ENCODE measurements at regions not wholly inside any gene's neighbourhood (a gene's known extent, or its start where the extent isn't known, plus 50 kb on each side); places are given as distances from the start of the nearest gene placed in this dataset.
"Not testable (repeated sequence)": the region's sequence is repeated elsewhere in the genome, so short reads cannot be mapped to it uniquely, and the experiment has no call there.

- ATAC-seq, result no peak
Measured at GRCh38 chr6:99219788-99220187, 129.7 kb downstream of the FAXC start.

GRCh38 chr6:99216959-99217358, 132.5 kb downstream of the FAXC start:
- no peak for ATAC-seq

DNA sequence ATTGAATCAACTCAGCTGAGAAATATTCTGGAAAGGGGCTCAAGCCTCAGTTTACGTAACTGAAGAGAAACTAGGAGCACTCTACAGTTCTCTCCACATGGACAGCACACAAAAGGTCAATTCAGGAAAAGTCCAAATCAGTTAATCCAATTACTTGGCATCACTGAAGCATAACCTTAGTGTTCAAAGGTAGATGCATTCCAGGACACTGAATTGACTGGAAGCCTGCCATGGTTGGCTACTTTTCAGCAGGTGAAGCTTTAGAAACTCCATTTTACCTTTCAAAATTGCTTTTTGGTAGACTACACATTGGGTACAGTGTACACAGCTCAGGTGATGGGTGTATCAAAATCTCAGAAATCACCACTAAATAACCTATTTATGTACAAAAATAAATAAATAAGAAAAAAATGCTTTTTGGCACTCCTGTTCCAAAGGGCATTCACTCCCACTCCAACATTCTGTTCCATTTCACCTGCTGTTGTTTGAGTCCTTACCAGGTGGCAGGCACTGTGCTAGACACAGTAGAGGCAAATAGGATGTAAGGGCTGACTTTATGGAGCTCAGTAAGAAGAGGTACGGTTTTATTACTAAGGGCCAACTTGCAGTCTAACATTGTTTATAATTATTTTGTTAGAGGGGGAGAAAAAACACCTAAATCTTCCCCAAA, 153.4 kb downstream of the FAXC start:
- no peak for ATAC-seq

DNA sequence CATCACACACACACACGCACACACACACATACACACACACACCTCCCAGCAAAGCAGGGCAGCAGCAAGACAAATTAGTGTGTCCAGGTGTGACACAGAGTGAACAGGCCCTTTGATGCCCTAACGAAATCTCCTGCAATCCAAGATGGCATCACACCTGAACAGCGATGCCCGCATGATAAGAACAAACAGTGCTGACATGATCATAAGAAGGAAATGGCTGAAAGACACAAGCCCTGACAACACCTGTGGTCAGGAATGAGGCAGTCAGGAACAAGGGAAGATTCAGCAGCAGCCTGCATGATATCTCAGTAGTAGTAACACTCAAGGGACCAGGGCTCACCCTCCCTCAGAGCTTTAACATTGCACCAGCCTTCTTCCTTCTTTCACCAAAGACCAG, 156.9 kb downstream of the FAXC start:
- no peak for ATAC-seq

DNA sequence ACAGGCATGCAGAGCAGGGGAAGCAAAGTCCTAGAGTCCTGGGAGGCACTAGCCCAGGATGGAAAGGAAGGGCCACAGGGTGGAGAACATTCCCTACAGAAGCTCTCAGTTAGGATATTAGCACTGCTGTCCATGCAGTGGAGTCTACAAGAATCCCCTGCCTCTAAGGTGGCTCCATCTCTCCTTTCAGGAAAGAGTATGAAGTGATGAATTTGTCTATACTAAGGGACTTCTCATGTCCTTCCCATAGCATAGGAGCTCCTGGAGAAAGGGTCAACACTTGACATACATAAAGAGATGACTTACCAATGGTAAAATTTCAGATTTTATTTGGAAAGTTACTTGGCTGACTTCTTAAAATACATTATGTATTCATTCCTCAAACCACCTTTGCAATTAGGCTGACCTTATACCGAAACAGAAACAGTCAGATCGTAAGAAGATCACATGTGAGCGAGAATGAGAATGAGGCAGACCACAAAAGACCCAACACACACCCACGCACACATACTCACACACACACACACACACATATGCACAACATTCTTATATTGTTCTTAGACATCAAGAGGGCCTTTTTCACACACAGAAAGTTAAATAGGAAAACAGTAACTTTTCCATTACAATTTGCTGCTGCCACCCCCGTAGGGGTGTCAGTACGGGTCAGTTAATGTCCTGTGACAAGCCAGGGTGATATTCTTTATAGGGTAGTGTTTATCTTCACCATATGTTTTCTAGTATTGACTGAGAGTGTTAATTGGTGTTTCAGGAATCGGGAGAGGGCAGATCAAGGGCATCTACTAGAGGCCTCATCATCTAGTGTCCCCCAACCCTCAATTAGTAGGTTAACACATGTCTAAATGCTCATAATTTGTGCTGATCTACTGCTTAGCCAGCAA, 159.4 kb downstream of the FAXC start:
- no peak for ATAC-seq

GRCh38 chr6:99187429-99187828, 162.0 kb downstream of the FAXC start:
- peak; percentile 61 for ATAC-seq

DNA sequence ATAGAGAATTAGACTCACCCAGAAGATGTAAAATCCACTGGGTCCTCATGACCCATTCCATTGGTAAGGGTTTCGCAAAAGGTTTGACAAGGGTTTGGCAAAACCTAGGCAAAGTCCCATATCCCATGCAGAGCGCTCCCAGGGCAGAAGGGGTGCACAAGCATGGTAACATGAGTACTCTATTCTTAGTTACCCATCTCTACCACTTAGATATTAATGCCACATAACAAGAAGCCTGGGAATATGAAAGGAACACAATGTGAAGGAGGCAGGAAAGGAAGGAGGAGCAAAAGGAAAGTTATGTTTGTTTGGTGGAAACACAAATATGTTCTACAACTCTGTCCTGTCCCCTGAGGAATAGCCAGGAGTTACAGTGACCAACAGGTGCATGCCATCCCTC, 163.1 kb downstream of the FAXC start:
- ATAC-seq, result no peak

- no peak for ATAC-seq
Measured at GRCh38 chr6:99185525-99185924, 163.9 kb downstream of the FAXC start.

DNA sequence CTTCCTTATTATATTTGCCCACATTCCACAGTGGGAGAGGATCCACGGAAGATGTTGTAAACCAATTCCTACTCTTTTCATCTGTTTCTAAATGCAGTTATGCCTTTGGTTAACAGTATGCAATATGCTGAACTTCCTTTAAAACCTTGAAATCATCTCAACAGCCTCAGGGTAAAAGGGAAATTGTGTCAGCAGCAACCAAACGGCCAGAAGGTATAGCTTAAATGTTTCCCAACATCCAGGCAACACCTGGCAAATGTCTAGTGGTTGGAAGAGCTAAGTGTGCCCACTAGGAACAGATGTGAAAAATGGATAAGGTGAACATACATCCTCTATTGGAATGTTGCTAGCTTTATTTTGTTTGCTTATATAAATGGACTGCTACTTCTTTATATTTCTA, 164.8 kb downstream of the FAXC start:
- no peak for ATAC-seq

- no peak for ATAC-seq
Measured at GRCh38 chr6:99183066-99183465, 166.4 kb downstream of the FAXC start.

DNA sequence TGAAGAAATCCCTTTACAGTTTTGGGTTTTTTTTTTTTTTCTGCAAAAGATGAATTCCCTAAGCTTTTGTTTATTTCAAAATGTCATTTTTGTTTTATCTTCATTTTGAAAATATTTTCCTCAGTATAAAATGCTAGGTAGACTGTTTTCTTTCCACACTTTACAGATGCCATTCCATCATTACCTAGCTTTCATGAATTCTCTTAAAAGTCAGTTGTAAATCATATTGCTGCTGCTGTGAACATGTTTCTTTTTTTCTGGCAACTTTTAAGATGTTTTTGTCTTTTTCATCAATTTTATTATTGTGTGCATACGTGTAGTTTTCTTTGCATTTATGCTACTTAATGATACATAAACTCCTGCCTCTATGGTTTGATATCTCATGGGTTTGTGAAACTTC, 168.3 kb downstream of the FAXC start:
- ATAC-seq, result no peak

DNA sequence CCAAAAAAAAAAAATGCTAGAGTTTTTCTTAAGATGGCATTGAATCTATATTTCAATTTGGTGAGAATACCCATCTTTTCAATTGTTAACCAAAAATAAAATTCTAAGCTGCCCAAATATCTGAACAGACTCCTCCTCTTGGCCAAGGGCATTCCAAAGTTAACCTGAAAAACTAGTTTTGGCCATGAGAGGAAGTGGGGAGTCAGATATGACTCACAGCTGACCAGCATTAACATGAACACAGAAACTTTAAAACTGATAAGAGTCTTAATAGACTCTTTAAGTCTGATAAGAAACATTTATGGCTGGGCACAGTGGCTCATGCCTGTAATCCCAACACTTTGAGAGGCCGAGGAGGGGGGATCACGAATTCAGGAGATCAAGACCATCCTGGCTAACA, 171.3 kb downstream of the FAXC start:
- ATAC-seq, result no peak

DNA sequence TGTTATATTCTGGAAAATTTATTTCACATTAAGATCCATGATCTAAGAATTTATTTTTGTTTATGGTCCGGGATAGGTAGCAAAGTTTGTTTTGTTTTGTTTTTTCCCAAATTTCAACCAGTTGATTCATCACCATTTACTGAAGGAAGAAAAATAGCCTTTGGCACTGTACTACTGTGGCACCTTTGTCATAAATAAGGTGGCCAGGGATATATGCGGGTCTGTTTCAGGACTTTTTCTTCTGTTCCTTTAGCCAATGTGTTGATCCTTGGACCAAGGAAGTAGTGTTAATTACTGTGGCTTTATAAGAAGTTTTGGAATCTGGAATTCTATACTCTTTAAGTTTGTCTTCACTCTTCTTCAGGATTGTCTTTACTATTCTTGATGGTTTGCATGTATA, 171.7 kb downstream of the FAXC start:
- ATAC-seq, result no peak

- ATAC-seq, result no peak
Measured at GRCh38 chr6:99165838-99166237, 183.6 kb downstream of the FAXC start.

DNA sequence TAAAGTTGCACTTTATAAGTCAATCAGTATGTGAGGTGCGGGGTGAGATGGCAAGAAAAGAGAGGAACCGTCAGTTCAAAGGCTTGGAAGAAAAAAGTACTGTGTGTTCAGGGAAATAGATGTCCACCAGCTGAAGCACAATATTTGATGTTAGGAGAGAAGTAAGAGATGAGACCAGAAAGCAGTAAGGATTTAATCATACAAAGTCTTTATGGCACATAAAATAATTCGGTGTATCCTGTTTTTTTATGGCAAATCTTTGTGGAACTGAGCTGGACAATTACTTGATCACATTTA, 197.2 kb downstream of the FAXC start:
- ATAC-seq, result no peak

DNA sequence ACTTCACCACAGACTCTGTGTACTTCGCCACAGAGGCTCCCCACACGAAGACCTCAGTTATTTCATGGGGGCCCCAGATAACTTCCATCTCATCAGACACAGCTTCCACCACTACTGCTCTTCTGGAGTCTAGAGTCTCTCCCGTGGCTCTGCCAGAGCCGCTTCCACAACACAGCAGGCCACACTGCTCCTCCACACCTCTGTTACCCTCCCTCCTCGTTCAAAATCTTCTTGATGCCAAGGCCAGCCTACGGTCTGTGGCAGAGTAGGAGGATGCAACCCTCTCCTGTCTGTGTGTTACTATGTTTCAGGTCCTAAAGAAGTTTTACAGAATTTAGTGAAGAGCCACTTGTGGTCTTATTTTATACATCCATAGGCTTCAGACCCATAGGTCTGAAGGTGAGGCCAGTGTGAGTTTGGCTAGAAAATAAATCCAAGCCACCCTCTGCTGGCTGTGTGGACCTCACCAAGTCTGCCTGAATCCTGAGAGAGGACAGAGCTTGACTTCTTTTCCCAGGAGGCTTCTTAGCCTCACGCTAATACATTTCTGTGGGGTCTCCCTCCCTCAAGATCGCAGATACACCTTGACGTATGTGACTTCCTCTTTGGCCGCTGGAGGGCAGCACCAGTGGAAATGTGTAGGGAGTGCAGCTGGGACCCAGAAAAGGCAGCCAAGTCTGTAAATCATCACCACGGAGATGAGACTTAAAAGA, 197.7 kb downstream of the FAXC start:
- no peak for ATAC-seq

DNA sequence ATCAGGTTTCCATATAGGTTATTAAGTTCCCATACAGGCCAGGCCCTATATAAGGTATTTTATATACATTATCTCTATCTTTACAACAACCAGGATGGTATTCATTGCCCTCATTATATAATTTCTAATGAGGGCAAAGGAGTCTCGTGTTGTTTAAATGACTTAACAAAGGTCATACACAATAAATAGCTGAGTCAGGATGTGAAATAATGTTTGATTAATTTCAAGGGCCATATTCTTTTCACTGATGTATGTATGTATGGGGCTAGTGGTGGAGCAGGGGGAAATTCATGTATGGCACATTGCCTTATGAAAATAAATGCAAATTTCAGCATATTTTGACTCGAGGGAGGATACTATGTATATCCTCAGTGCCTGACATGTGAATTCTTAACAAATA, 200.7 kb downstream of the FAXC start:
- ATAC-seq, result no peak

DNA sequence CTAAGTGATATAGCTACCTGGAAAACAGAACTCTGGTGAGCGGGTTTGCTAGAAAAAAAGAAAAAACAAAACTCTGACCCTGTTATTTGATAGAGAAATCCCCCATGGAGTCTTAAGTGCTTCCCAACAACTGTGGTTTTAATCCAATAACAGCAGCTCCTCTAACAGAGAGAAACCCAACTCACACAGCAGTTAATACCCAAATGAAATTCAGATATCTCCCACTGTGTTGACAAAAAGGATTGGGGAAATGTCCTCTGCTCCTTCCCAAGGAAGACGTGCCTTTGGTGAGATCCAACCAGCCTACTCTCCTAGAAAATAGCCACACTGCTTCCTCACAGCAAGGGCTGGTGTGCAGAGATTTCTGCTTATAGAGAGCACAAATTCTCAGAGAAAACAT, 200.4 kb upstream of the FBXL4 start:
- ATAC-seq, result no peak

DNA sequence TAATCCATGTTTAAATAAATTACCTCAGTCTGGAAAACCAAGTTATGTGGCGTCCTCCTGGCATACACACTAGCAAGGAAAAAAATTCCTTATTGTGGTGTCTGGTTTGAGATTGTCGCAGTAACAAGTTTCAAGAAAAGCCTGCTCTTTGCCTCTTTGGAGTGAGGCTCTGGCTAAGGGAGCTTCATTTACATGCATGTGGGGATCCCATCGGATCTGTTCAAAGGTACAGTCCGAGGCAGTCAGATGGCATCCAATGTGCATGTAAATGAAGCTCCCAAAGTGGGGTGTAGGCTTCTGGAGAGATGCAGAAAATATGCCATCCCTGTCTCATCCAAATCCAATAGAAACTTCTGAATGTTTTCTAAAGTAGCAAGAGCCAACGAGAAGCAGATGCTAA, 199.5 kb upstream of the FBXL4 start:
- ATAC-seq, result no peak

DNA sequence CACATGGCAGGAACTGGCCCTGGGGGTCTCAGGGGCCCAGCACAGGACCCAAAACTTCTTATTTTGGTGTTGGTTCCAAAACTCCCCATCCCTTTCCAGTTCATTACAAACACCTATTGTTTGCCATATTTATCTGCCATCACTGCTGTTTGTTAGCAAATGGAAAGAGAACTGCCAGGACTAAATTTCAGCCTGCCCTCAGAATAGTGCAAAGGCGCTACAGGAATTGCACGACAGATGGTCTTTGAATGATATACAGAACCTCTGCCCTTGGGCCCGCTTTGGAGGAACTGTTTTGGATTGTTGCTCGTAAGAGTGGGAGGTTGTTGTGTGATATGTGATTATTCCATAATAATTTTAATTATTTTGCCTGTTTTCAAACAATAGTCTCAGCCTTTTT, 199.0 kb upstream of the FBXL4 start:
- ATAC-seq, result no peak

DNA sequence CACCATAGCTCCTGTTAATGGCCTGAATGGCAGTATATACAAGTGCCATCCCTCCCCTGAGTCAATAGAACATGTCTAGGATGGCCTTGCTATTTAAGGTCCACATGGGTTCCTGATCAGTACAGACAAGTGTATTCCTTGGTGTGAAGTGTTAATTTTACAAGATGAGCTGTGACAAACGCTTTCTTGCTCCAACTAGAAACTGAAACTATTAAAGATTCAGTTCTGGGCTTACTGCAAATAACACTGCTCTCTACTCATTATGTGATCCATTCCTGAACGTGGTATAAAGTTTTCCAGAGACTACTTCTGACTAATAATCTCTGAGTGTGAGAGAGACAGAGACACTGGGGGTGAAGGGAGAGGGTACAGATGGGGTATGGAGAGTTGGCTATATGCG, 198.0 kb upstream of the FBXL4 start:
- no peak for ATAC-seq

- no peak for ATAC-seq
Measured at GRCh38 chr6:99143108-99143861, 195.5 kb upstream of the FBXL4 start.

DNA sequence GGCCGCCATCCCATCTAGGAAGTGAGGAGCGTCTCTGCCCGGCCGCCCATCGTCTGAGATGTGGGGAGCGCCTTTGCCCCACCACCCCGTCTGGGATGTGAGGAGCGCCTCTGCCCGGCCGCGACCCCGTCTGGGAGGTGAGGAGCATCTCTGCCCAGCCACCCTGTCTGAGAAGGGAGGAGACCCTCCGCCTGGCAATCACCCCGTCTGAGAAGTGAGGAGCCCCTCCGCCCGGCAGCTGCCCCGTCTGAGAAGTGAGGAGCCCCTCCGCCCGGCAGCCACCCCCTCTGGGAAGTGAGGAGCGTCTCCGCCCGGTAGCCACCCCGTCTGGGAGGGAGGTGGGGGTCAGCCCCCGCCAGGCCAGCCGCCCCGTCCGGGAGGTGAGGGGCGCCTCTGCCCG, 194.2 kb upstream of the FBXL4 start:
- ATAC-seq, result not testable (repeated sequence)

Data from esophagus mucosa (tissue), 1 donor.